HG02623 (cell line): ENCODE measurements at regions not wholly inside any gene's neighbourhood (a gene's known extent, or its start where the extent isn't known, plus 50 kb on each side); places are given as distances from the start of the nearest gene placed in this dataset.
A peak's percentile ranks its signal among the peaks of the same experiment; 100 is the strongest.

Source experiments
- ATAC-seq: cut with Tn5 transposase; IDR thresholded peaks from one replicate; pipeline ENCODE4 v1.9.1; 2021; ENCODE audit warnings: moderate library complexity; ENCODE audit not compliant: unreplicated experiment

DNA sequence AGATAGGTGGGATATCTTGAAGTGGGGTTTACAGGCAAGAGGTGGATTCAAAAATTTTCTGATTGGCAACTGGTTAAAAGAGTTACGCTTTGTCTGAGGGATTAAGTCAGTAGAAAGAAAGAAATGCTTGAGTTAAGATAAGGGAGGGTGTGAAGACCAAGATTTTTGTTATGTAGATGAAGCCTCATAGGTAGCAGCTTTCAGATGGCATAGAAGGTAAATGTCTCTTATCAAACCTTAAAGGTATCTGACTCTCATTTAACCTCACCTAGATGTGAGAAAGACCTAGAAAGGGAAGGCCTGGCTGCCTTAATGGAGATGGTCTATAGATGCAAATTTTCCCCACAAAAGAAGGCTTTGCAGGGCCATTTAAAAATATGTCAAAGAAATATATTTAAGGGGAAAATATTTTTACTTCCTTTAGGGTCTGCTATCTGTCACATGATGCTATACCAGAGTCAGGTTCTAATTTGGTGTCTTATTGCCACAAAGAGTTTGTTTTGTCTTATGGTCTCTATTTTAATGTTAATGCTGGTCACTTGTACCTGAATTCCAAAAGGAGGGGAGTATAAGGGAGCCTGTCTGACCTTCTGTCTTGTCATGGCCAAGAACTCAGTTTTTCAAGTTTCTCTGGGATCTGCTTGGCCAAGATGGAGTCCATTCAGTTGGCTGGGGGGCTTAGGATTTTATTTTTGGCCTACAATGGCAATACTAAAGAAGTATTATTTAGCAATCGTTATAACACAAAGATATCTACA, 699.1 kb upstream of the AMOT start:
- no peak for ATAC-seq

DNA sequence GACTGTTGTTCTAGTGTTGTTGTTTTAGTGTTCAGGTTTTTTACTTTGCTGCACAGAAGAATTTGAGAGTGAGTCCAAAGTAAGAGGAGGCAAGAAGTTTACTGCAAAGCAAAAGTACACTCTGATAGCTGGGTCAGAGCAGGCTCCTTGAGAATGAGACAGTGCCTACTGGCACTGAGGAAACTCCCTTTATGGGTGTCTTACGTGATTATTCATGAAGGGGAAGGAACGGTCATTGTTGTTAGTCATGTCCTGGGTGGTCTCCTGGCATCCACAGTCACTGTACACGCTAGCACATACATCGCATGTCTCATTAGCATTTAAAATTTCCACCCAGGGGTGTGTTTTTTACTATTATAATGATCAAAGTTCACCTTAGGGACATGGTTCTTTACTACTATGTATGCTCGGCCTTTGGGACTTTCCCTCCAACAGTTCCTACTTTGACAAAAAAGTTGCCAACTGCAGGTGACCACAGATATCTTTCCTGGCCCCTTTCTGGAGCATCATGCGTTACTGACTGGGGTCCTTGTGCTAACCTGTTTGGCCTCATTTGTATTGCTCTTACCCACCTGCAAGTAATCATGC, 688.9 kb upstream of the AMOT start:
- no peak for ATAC-seq

DNA sequence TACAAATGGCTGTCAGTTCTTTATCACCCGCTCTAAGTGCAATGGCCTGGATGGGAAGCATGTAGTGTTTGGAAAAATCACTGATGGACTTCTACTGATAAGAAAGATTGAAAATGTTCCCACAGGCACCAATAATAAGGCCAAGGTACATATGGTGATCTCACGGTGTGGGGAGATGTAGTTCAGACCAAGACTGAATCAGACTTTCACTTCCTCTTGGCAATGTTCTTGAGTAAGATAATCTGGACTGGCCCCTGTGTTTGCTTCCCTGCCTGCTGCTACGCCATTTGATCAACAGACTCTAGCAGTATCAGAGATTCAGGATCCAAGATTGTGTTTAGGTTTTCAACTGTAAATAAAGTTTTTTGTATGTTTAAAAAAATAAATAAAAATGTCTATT, 682.2 kb upstream of the AMOT start:
- peak; percentile 100 for ATAC-seq

DNA sequence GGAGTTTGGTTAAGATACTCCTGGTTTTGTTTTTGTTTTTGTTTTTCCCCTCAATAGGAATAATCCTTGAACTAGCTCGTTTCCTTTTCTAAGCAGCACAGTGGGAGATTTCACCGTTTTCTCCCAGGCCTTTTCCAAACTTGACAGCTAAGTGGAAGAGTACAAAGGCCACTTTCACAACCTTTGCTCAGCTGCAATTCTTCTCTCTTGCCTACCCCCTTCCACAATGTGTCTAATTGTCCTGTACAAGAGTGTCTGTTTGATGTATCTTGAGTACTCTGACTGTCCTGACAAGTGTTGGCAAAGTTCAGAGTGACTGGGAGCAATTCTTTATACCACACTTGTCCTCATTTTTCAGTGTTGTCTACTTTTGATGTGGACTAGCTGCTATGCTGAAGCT, 674.3 kb upstream of the AMOT start:
- ATAC-seq = no peak

DNA sequence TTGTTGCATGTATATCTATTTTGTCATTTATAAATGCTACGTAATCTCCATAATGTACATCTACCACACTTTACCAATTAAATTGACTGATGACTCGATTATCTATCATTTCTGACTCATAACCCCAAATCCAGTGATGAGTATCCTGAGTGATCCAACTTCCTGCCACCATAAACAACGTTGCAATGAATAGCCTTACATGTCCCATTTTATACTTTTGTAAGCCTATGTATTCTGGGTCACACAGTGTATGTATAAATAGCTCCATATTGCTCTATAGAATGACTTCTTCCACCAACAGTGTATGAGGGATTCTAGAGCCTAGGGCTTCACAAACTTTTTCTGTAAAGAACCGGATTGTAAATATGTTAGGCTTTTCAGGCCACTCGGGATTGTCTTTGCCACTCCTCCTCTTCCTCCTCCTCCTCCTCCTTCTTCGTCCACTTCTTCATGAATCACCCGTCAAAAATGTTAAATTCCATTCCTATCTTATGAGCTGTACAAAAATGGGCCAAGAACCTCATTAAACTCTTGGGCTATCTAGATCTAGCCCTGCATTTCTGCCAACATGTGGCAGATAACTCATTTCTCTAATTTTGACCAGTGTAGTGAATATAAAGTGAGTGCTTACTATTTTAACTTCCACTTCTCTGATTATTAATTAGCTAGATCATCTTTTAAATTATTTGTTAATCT, 672.2 kb upstream of the AMOT start:
- ATAC-seq = no peak

DNA sequence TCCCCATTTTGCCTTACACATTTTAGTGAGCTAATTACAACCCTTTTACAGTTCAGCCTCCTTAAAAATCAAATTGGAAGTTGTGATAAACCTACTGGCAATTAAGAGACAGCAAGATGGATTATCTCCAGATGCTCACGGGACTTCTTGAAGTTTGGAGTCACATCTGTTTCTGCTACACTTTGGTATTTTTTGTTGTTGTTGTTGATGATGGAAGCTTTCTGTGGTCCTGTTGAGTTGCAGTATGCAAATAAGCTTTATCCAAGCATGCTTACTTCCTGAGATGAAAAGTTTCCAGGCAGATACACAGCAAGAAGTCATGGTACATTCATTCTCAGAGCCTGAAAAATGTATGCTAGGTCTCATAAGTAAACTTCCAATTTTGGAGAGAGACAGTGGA, 670.0 kb upstream of the AMOT start:
- ATAC-seq = no peak

DNA sequence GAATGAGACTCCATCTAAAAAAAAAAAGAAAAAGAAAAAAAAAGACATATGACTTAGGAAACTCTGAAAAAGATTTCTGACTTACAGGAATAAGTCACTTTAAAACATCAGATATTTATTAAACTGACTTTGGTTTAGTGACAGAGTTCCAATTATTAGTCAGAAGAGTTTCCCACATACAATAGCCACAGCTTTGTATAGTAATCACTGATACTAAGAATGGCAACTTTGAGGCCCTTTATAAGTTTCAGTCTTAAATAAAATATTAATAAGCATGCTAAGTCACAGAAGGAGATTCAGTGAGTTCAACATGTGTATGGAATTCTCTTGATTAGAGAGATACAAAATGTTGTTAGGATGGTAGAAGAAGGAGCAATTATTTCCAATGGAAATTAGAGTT, 652.3 kb upstream of the AMOT start:
- no peak for ATAC-seq

DNA sequence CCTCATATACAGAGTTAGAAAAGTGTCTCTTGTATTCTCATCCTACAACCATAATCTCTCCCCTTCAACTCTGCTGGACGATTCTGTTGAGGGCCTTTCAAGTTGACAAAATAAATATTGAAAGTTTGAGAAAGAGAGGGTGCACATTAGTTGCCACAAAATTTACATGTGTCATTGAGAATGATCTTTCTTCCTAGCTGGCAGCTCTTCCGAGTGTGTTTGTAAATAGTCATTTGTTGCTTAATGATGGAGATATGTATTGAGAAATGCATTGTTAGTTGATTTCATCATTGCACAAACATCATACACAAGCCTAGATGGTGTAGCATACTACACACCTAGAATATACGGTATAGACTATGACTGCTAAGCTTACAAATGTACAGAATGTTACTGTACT, 632.8 kb upstream of the AMOT start:
- peak; percentile 67 for ATAC-seq

DNA sequence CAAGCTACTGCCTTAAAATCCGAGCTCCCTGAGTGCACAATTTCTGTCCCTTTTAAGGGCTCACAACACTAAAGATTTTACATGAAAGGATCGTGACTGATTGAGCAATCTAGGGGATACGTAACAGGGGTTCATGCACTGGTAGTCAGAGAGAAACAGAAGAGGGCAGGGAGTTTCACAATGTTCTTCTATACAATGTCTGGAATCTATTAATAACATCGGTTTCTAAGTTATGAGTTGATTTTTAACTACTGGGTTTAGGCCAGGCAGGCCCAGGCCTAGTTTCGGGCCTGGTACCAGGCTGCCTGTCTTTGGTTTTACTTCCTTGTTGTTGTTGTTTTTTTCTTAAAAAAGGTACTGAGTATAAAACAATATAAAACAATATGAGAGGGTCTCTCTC, 632.4 kb upstream of the AMOT start:
- ATAC-seq = peak; percentile 45

DNA sequence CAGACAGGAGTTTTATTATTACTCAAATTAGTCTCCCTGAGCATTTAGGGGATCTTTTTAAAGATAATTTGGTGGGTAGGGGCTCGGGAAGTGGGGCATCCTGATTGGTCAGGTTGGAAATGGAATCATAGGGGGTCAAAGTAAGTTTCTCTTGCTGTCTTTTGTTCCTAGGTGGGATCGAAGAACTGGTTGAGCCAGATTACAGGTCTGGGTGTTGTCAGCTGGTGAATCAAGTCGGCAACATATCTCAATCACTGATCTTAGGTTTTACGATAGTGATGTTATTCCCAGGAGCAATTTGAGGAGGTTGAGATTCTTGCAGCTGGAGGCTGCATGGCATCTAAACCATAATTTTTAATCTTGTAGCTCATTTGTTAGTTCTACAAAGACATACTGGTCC, 629.5 kb upstream of the AMOT start:
- no peak for ATAC-seq

DNA sequence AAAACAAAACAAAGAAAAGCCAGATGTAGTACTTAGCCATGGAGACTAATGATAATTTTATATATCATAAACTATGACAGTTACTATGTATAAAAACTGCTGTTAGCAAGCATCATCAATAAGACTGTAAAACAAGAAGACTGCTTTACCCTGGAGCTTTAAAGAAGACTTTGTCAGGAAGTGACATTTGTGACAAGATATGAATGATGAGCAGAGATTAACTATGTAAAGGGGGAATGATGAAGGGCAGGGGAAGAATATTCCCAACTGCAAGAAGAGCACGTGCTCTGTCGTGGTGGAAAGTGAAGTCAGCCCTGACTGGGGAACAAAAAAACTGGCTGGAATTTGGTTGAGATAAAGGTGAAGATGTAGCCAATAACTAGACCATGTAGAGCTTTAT, 617.1 kb upstream of the AMOT start:
- no peak for ATAC-seq

DNA sequence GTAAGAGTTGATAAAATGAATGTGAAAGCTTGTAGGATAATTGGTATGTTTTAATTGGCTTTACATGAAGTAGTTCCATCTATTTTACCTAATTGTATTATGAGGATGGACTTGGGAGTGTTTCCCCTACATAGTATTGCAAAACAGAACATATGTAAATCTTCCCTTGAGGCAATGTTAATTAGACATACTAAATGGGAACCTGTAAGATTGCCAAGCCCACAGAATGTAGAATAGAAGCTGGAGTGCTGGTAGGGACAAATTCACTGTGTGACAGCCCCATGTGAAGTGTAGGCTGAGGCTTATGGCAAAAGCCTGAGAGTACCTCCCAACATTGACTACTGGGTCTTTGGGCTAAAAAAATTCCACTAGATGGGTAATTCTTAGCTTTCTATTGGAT, 615.0 kb upstream of the AMOT start:
- ATAC-seq = no peak

DNA sequence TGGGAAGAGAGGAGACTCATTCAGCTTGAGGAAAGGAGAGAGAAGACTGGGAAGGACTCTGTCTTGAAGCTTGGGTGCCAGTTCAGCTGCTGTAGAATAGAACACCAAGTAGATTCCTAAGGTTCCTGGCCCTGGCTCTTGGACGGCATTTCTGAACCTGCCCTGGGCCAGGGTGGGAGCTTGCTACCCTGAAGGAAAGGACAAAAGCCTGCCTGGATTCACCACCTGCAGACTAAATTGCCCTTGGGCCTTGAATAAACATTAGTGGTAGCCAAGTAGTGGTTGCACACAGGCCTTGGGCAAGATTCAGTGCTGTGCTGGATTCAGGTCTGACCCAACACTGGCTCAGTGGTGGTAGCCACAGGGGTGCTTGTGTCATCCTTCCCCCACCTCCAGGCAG, 588.4 kb upstream of the AMOT start:
- no peak for ATAC-seq

DNA sequence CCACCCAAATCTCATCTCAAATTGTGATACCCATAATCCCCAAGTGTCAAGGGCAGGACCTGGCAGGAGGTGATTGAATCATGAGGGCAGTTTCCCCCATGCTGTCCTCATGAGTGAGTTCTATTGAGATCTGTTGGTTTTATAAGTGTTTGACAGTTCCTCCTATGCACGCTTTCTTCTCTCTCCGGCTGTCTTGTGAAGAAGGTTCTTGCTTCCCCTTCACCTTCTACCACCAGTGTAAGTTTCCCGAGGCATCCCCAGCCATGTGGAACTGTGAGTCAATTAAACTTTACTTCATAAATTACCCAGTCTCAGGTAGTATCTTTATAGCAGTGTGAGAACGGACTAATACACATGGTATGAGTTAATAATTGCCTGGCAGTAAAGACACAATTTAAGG, 581.7 kb upstream of the AMOT start:
- ATAC-seq = no peak

DNA sequence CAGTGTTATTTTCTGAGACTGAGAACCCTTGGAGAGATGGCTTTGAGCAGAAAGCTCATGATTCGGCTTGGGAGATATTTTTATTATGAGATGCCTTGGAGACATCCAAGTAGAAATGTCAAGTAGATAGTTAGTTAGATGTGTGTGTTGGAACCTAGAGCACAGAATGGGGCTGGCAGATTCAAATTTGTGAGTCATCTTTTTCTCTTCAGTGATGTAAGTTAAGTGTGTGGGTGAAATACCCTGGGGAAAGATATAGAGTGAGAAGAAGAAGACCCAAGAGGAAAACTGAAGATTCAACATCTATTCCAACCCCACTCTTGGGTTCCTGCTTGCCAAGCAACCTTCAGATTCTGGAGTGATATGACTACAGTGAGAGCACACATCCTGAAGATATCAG, 580.8 kb upstream of the AMOT start:
- no peak for ATAC-seq

DNA sequence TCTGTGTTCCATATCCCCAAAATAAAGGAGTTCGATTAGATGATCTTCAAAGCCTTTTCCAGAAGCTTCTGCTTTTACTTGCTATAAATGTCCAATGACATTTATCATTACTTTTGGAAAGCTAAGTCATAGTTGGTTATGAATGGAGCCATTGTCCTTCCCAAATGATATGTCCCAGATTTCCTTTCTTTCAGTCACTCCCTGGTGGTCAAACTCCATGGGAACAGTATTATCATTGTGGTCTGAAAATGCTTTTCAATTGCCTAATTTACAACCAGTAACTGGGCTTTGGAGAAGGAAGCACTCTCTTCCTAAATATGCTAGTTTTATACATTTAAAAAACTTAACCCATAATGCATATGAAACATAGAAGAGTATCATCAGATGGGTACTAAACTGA, 571.5 kb upstream of the AMOT start:
- no peak for ATAC-seq

DNA sequence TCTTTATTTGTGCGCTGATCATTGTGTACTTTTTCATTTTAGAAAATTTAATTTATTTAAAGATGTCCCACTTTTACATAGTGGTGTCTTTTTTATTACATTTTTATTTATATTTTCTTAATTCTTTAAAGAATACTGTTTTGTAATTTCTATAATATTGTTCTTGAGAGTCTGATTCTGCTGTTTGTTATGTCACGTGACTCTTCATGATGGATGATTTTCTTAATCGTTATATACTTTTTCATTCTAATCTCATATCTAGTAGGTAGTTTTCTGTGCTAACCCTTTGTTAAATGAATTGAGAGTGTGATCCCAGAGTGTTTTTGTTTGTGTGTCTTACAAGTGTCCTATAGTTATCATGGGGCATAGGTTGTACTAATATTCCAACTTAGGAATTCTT, 568.2 kb upstream of the AMOT start:
- no peak for ATAC-seq

DNA sequence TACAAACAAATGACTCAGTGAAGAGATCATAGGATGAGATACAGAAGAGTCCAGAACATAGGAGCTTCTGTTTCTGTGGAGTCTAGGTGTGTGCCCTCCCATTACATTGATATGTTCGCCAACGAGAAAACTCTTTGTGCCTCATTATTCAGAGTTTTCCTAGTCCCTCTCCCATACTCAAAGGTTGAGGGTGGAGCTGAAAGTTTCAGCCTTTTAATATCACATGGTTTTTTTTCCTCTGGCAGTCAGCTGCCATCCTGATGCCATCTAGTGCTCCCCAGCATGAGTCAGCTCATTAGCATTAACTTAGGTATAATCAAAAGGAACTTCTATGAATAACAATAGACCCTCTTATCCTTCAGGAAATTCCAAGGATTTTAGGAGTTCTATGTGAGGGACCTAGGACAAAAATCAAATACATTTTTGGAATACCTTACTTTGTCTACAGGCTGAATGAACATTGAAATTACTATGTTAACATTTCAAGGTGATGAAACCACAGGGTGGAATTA, 559.6 kb upstream of the AMOT start:
- ATAC-seq = no peak

DNA sequence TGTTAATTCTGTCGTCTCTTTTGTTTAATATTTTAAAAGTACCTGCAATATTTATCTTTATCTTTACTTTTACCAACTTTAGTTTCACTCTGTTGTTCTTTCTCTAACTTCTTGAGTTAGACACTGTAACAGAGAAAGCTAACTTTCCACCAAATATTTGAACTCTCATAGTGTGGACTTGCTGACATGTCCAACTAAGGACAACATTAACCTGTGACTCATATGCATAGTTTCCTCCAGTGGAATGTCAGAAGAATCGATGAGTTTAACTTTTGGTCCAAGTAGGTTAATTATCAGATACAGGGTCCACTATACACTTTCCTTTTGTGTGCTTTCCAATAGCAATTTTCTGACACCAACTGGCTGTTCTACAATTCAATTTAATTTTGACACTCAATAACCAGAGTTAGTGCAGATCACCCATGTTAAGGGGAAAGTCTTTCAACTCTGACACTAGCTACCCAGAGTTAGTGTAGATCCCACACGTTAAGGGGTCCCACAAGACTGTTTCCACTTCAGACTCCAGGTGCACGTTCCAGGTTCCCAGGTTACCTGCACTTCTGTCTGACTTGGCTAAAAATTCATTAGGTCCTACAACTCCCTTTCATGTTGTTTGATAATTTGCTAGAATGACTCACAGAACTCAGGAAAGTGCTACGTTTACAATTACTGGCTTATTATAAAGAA, 559.0 kb upstream of the AMOT start:
- no peak for ATAC-seq

DNA sequence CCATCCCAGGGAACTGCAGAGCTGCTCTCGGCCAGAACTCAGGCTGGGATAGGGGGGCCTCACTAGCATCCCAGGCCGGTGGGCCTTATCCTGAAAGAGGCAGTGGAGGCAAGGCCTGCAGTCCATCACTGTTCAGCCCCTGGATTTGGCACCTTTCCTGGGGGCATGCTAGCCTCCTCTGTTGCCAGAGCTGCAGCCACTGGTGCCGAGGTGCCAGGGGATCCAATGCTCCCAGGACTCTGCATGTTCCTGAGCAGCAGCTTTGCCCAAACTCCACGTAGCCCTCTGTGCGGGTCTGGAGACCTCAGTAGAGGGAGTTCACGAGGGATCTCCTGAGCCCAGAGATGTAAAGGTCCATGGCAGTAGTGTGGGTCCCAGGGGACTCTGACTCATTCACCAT, 551.7 kb upstream of the AMOT start:
- no peak for ATAC-seq

DNA sequence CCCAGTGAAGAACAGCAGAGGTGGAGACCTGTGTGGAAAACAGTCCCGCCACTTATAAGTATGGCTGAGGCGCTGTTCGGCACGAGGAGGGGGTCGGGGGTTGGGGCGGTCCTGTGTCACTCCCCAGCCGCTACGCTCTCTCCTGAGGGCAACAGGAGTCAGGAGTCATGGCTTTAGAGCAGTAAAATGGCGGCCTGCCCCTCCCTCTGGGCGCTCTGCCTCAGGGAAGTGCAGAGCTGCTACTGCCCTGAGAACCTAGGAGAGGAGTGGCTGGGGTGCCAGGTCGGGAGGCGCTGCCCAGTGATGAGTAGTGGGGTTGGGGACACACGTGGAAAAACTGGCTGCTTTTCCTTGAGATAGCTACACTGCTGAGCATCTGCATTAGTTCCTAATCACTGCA, 551.2 kb upstream of the AMOT start:
- no peak for ATAC-seq

DNA sequence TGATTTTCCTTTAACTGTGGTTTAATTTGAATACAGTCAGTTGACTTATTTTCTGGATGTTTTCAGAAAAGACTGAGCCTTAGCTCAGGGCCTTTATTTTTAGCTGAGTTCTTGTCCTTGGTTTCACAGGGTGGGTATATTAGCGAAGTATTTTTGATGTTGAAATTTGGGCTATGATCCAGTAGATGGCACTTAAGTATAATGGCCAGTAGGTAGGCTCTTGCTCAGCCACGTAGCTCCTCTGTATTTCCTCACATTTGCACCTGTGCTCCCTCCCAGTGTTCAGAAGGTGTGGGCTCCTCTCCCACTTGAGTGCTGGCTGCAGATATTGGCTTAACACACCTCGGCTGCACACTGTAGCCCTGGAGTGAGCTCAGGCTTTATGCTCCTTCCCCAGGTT, 549.9 kb upstream of the AMOT start:
- no peak for ATAC-seq
